Esophagus squamous epithelium (tissue), 5 donors: ENCODE measurements at regions not wholly inside any gene's neighbourhood (a gene's known extent, or its start where the extent isn't known, plus 50 kb on each side); places are given as distances from the start of the nearest gene placed in this dataset.
"Not testable (repeated sequence)": the region's sequence is repeated elsewhere in the genome, so short reads cannot be mapped to it uniquely, and the experiment has no call there.

ENCODE experiments used
- DNase-seq: peaks from one replicate; lab custom pipeline; 2025; lab: John Stamatoyannopoulos, UW
- H3K27ac ChIP-seq, 4 donors: fragments of 200-600 bp; sonication (generic); one replicate each; pipeline ENCODE4 v1.5.1; 2016 to 2019; ENCODE audit warnings: mild to moderate bottlenecking in 1 of 4
- H3K27me3 ChIP-seq, 4 donors: fragments of 200-600 bp; sonication (generic); 1 replicate in 3 of 4; 2 replicates in 1 of 4; pipeline versions ENCODE4 v1.5.1 to v1.6.0; 2017 to 2021; ENCODE audit warnings: antibody characterized with exemption in 1 of 4
- H3K36me3 ChIP-seq, 3 donors: fragments of 200-600 bp; sonication (generic); one replicate each; pipeline ENCODE4 v1.5.1; 2016 to 2019
- H3K4me1 ChIP-seq, 3 donors: fragments of 200-600 bp; sonication (generic); one replicate each; pipeline ENCODE4 v1.5.1; 2017 to 2019
- H3K4me3 ChIP-seq, 4 donors: fragments of 200-600 bp; sonication (generic); 1 replicate in 3 of 4; 2 replicates in 1 of 4; pipeline ENCODE4 v1.5.1; 2016 to 2019; ENCODE audit warnings: mild to moderate bottlenecking in 2 of 4, moderate library complexity in 1 of 4
- H3K9me3 ChIP-seq, 3 donors: fragments of 200-600 bp; sonication (generic); one replicate each; pipeline ENCODE4 v1.5.1; 2016 to 2019
- WGBS, 2 donors: methylation state at CpG; one replicate each; pipeline ENCODE4 v1.1.5; 2018; 5-methylcytosine and 5-hydroxymethylcytosine counted together
- intact Hi-C: fragments of 100-400 bp; cut with DNase I; formaldehyde crosslinking; loops from one replicate; pipeline ENCODE4 v1.15.0; 2022
- donor health status: DM: yes; HTN: yes; CAD: no.

- H3K36me3 ChIP-seq, H3K27ac ChIP-seq, intact Hi-C loops, H3K9me3 ChIP-seq, H3K4me1 ChIP-seq, H3K4me3 ChIP-seq, DNase-seq: not testable (repeated sequence)
- peaks cover 0 to 34% (median 0%) of the 10 kb centered on the region in 4 donors for H3K27me3 ChIP-seq
- 75 to 79% methylated on average over 5 of the region's 5 CpGs for WGBS, 2 donors
Observed at GRCh38 chr9:62810811-62811315, 1621.0 kb downstream of the SPATA31A7 start.

GRCh38 chr9:62815436-62815835 lies 1625.6 kb downstream of the SPATA31A7 start:
- intact Hi-C loops, H3K9me3 ChIP-seq: not testable (repeated sequence)
- 50 to 70% methylated on average over 1 of the region's 1 CpG for WGBS, 2 donors

GRCh38 chr9:62816331-62816730 lies 1626.5 kb downstream of the SPATA31A7 start:
- H3K36me3 ChIP-seq, H3K27ac ChIP-seq, DNase-seq, H3K9me3 ChIP-seq, H3K4me1 ChIP-seq, intact Hi-C loops, H3K4me3 ChIP-seq: not testable (repeated sequence)
- peaks cover 0 to 15% (median 0%) of the 10 kb centered on the region in 4 donors for H3K27me3 ChIP-seq

More at GRCh38 chr9:62815436-62815835, 1625.6 kb downstream of the SPATA31A7 start:
- DNase-seq, H3K36me3 ChIP-seq, H3K27ac ChIP-seq, H3K4me1 ChIP-seq, H3K4me3 ChIP-seq: not testable (repeated sequence)
- peaks cover 0 to 24% (median 0%) of the 10 kb centered on the region in 4 donors for H3K27me3 ChIP-seq

GRCh38 chr9:62817214-62817613 lies 1627.4 kb downstream of the SPATA31A7 start:
- H3K27ac ChIP-seq, H3K4me3 ChIP-seq, H3K36me3 ChIP-seq, H3K4me1 ChIP-seq, DNase-seq, intact Hi-C loops, H3K9me3 ChIP-seq: not testable (repeated sequence)
- peaks cover 0 to 15% (median 0%) of the 10 kb centered on the region in 4 donors for H3K27me3 ChIP-seq
- 84 to 85% methylated on average over 2 of the region's 3 CpGs for WGBS, 2 donors

- intact Hi-C loops, H3K36me3 ChIP-seq, DNase-seq, H3K27ac ChIP-seq, H3K9me3 ChIP-seq, H3K4me3 ChIP-seq, H3K27me3 ChIP-seq, H3K4me1 ChIP-seq: not testable (repeated sequence)
- 46 to 48% methylated on average over 3 of the region's 3 CpGs for WGBS, 2 donors
Observed at GRCh38 chr9:62822185-62822584, 1632.3 kb downstream of the SPATA31A7 start.

- DNase-seq, H3K4me1 ChIP-seq, intact Hi-C loops, H3K9me3 ChIP-seq, H3K4me3 ChIP-seq, H3K36me3 ChIP-seq, H3K27ac ChIP-seq: not testable (repeated sequence)
- peaks cover 0 to 33% (median 0%) of the 10 kb centered on the region in 4 donors for H3K27me3 ChIP-seq
- WGBS, 2 donors: 83 to 85% methylated on average over 1 of the region's 2 CpGs
Observed at GRCh38 chr9:62827957-62828907, 1638.4 kb downstream of the SPATA31A7 start.

GRCh38 chr9:62830829-62831459 lies 1641.1 kb downstream of the SPATA31A7 start:
- peaks cover 0 to 44% (median 2%) of the 10 kb centered on the region in 4 donors for H3K27me3 ChIP-seq
- H3K4me3 ChIP-seq: peak overlapping the region in 1 of 4 donors; percentile 38
- H3K9me3 ChIP-seq, H3K27ac ChIP-seq, intact Hi-C loops, H3K36me3 ChIP-seq, DNase-seq, H3K4me1 ChIP-seq: not testable (repeated sequence)
- 14 to 27% methylated on average over 8 to 11 of the region's 27 CpGs for WGBS, 2 donors

- peaks cover 0 to 47% (median 2%) of the 10 kb centered on the region in 4 donors for H3K27me3 ChIP-seq
Observed at GRCh38 chr9:62833323-62834200, 1643.7 kb downstream of the SPATA31A7 start.

GRCh38 chr9:62837254-62837911 lies 1647.5 kb downstream of the SPATA31A7 start:
- H3K9me3 ChIP-seq, intact Hi-C loops, H3K36me3 ChIP-seq, DNase-seq: not testable (repeated sequence)
- H3K27me3 ChIP-seq: peaks cover 0 to 38% (median 2%) of the 10 kb centered on the region in 4 donors
- H3K4me1 ChIP-seq: peaks cover 6 to 16% (median 11%) of the 10 kb centered on the region in 3 donors
- 2 to 5% methylated on average over 23 to 33 of the region's 50 CpGs for WGBS, 2 donors
- H3K4me3 ChIP-seq: peak overlapping the region; percentile 43 to 68 (median 52)
- H3K27ac ChIP-seq: peak overlapping the region; percentile 58 to 75 (median 72)

More at GRCh38 chr9:62833323-62834200, 1643.7 kb downstream of the SPATA31A7 start:
- intact Hi-C loops, H3K36me3 ChIP-seq, H3K4me3 ChIP-seq, H3K9me3 ChIP-seq, H3K27ac ChIP-seq, DNase-seq: not testable (repeated sequence)
- 47 to 49% methylated on average over 11 to 14 of the region's 33 CpGs for WGBS, 2 donors
- H3K4me1 ChIP-seq: peaks cover 6 to 19% (median 11%) of the 10 kb centered on the region in 3 donors
